Esophagus muscularis mucosa (tissue), 4 donors: ENCODE measurements at regions not wholly inside any gene's neighbourhood (a gene's known extent, or its start where the extent isn't known, plus 50 kb on each side); places are given as distances from the start of the nearest gene placed in this dataset.

Experiments
- DNase-seq: peaks from one replicate; pipeline ENCODE4 v3.0.0-alpha.2; 2017; ENCODE audit errors: extremely low spot score
- H3K27ac ChIP-seq, 4 donors: fragments of 200-600 bp; sonication (generic); replicated peaks in 1 of 4; 1 replicate in 3 of 4; 2 replicates in 1 of 4; pipeline ENCODE4 v1.5.1; 2016 to 2019; ENCODE audit warnings: mild to moderate bottlenecking in 1 of 4
- H3K27me3 ChIP-seq, 4 donors: fragments of 200-600 bp; sonication (generic); one replicate each; pipeline versions ENCODE4 v1.5.1 to v1.6.0; 2016 to 2019
- H3K36me3 ChIP-seq, 4 donors: fragments of 200-600 bp; sonication (generic); one replicate each; pipeline ENCODE4 v1.5.1; 2016 to 2019
- H3K4me1 ChIP-seq, 4 donors: fragments of 200-600 bp; sonication (generic); one replicate each; pipeline ENCODE4 v1.5.1; 2016 to 2019
- H3K4me3 ChIP-seq, 4 donors: fragments of 200-600 bp; sonication (generic); 1 replicate in 2 of 4; 2 replicates in 2 of 4; pipeline ENCODE4 v1.5.1; 2016 to 2019; ENCODE audit warnings: mild to moderate bottlenecking in 4 of 4, moderate library complexity in 1 of 4
- H3K9me3 ChIP-seq, 4 donors: fragments of 200-600 bp; sonication (generic); 1 replicate in 3 of 4; 2 replicates in 1 of 4; pipeline ENCODE4 v1.5.1; 2016 to 2019
- EP300 ChIP-seq: sonication (generic); formaldehyde crosslinking; IDR thresholded peaks from one replicate; pipeline ENCODE4 v1.6.1; 2017; ENCODE audit warnings: antibody characterized with exemption
- POLR2A ChIP-seq: fragments of 450-650 bp; IDR thresholded peaks from one replicate; pipeline ENCODE4 v1.6.1; 2017; ENCODE audit warnings: antibody characterized with exemption, moderate library complexity, mild to moderate bottlenecking, low read depth
- POLR2AphosphoS5 ChIP-seq, 2 donors: sonication (generic); formaldehyde crosslinking; IDR thresholded peaks; one replicate each; pipeline ENCODE4 v1.6.1; 2017; ENCODE audit warnings: antibody characterized with exemption in 2 of 2
- WGBS: methylation state at CpG from one replicate; pipeline ENCODE4 v1.1.5; 2018; 5-methylcytosine and 5-hydroxymethylcytosine counted together
- intact Hi-C: fragments of 100-400 bp; cut with DNase I; formaldehyde crosslinking; loops from one replicate; pipeline ENCODE4 v1.15.1; 2023
- TF ChIP-seq, protein P1 (sequence below), 3 experiments: fragments of 200-600 bp in 2 of 3; fragments of 450-650 bp in 1 of 3; sonication (generic) in 2 of 3; IDR thresholded peaks; one replicate each; pipeline ENCODE4 v1.5.1; 2017 to 2019; ENCODE audit warnings: antibody characterized with exemption in 3 of 3, mild to moderate bottlenecking in 2 of 3, moderate library complexity in 1 of 3

DNA sequence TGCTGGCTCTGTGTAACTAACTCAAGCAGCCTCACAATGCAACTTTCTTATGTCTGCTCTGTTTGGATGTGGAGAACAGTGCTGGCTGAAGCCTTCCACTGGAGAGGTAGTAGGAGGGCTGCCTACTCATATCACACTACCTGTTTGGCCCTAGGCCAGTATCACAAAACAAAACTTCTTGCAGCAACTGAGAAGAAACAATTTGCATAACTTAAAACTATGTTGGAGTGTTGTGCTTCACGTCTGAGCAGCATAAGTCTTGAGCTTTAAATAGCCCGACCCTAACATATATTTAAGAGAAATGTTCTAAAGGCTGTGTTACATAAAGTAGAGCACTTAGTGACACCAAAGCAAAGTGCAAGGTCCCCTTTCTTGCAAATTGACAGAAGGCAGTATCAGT lies 204.9 kb upstream of the ACVR2A start:
- Histone ChIP-seq H3K9me3 (no peaks in the 10 kb centered on the region), H3K4me3 (no peak overlapping the region), H3K27me3 (no peaks in the 10 kb centered on the region), H3K36me3 (no peaks in the 10 kb centered on the region), H3K4me1 (peaks cover 3 to 23% (median 18%) of the 10 kb centered on the region in 4 donors), H3K27ac (no peak overlapping the region)
- DNase-seq = no peak
- 80% methylated on average over 2 of the region's 2 CpGs for WGBS
- intact Hi-C loops = no loop called here
- TF ChIP-seq EP300 (no peak), POLR2A (no peak), POLR2AphosphoS5 (IDR thresholded peaks at IDR 0.05) (no peak)
- TF ChIP-seq, protein P1, sequence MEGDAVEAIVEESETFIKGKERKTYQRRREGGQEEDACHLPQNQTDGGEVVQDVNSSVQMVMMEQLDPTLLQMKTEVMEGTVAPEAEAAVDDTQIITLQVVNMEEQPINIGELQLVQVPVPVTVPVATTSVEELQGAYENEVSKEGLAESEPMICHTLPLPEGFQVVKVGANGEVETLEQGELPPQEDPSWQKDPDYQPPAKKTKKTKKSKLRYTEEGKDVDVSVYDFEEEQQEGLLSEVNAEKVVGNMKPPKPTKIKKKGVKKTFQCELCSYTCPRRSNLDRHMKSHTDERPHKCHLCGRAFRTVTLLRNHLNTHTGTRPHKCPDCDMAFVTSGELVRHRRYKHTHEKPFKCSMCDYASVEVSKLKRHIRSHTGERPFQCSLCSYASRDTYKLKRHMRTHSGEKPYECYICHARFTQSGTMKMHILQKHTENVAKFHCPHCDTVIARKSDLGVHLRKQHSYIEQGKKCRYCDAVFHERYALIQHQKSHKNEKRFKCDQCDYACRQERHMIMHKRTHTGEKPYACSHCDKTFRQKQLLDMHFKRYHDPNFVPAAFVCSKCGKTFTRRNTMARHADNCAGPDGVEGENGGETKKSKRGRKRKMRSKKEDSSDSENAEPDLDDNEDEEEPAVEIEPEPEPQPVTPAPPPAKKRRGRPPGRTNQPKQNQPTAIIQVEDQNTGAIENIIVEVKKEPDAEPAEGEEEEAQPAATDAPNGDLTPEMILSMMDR (IDR thresholded peaks at IDR 0.05) = no peak

DNA sequence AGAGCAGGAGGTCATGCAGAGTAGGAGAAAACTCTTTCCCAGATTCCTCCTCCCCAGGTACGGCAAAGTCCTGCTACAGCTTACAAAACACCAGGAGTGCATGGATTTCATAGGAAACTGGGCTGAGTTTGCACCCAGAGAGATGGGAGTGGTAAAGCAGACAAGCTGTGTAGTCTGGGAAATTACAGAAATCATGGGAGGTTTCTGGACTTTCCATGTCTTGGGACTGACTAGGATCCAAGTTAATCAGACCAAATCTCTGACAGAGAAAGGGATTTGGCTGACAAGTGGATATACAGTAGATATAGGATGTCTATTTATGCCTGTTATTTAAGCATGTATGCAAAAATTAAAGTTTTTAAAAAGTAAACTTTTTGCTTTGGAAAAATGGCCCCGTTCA lies 205.4 kb upstream of the ACVR2A start:
- Histone ChIP-seq H3K36me3 (no peaks in the 10 kb centered on the region), H3K27ac (no peak overlapping the region), H3K9me3 (no peaks in the 10 kb centered on the region), H3K27me3 (no peaks in the 10 kb centered on the region), H3K4me3 (no peak overlapping the region), H3K4me1 (peaks cover 3 to 23% (median 18%) of the 10 kb centered on the region in 4 donors)
- intact Hi-C loops = no loop called here
- DNase-seq = no peak
- 86% methylated on average over 2 of the region's 2 CpGs for WGBS
- TF ChIP-seq, protein P1 (IDR thresholded peaks at IDR 0.05) = no peak
- no peak for TF ChIP-seq POLR2A
- TF ChIP-seq EP300 = no peak
- no peak for TF ChIP-seq POLR2AphosphoS5 (IDR thresholded peaks at IDR 0.05)

DNA sequence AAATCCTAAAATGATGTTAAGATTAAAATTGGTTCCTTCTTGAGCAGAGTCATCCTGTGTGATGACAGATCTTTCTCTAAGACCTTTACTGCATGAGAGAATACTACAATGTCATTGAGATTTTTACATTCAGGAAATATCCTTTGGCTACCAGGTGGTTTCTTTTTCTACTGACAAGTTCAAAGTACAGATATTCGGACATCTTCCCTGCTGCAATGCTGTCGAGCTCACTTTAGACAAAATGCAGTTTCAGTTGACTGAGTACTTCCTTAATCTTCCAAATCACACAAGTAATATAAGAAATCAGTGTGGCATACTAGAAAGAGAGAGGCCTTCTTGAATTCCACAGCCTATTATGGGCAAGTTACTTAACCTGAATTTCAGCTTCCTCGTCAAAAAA lies 207.9 kb upstream of the ACVR2A start:
- H3K27me3 ChIP-seq = no peaks in the 10 kb centered on the region
- H3K27ac ChIP-seq = peak overlapping the region in 1 of 4 donors; percentile 15
- peaks cover 3 to 23% (median 18%) of the 10 kb centered on the region in 4 donors for H3K4me1 ChIP-seq
- H3K9me3 ChIP-seq = no peaks in the 10 kb centered on the region
- no peaks in the 10 kb centered on the region for H3K36me3 ChIP-seq
- no peak for TF ChIP-seq POLR2AphosphoS5 (IDR thresholded peaks at IDR 0.05)
- TF ChIP-seq POLR2A = no peak
- TF ChIP-seq, protein P1 (IDR thresholded peaks at IDR 0.05) = no peak
- intact Hi-C loops = no loop called here
- 35% methylated on average over 3 of the region's 3 CpGs for WGBS
- H3K4me3 ChIP-seq = no peak overlapping the region
- DNase-seq = no peak

DNA sequence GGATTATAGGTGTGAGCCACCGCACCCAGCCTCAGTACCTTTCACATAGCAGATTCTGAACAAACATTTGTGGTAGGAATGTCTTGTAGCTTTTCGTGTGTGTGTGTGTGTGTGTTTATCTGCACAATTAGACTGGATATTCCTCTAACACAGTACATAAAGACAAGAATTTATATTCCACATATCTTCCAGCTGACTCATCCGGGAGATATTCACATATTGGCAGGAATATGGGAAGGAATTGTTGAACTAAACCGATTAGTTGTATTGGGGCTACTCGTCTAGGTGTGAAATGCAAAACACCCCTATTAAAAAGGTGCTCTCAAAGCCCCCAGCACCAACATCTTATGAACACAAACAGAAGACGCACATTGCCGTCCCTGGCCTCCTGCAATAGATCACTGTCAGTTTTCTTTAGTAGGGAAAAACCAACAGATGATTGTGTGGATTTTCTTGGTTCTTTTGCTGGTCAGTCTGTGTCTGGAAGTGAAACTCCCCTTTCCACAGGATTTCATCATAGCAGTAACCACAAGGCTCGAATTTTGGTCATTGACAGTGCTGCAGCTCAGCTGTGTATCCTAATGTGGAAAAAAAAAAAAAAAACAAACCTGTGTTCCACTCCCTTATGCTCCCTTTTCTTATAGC lies 208.5 kb upstream of the ACVR2A start:
- intact Hi-C loops = no loop called here
- 29% methylated on average over 8 of the region's 8 CpGs for WGBS
- no peak overlapping the region for H3K4me3 ChIP-seq
- no peaks in the 10 kb centered on the region for H3K27me3 ChIP-seq
- no peak overlapping the region for H3K27ac ChIP-seq
- no peak for TF ChIP-seq POLR2A
- peak in 1 of 2 donors; percentile 11 for TF ChIP-seq POLR2AphosphoS5 (IDR thresholded peaks at IDR 0.05)
- TF ChIP-seq, protein P1 (IDR thresholded peaks at IDR 0.05) = no peak
- H3K9me3 ChIP-seq = no peaks in the 10 kb centered on the region
- peaks cover 3 to 23% (median 18%) of the 10 kb centered on the region in 4 donors for H3K4me1 ChIP-seq
- DNase-seq = no peak
- H3K36me3 ChIP-seq = no peaks in the 10 kb centered on the region

DNA sequence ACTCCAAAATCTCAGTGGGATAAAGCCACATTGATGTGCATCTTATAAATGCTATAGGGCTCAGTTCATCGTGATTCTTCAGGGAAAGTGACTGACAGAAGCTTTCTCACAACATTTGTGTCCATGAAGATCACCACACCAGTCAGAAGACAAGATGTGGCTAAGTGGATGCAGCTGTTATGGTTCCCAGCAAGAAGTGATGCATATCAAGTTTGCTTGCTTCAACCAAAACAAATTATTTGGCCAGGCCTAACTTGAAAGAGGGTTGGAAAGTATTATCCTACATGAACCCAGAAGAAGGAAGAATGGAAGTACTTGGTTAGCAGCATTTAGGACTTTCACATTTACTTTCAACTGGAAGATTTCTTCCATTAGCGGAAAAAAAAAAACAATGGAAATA lies 210.0 kb upstream of the ACVR2A start:
- no peak overlapping the region for H3K4me3 ChIP-seq
- intact Hi-C loops = loop anchor here (5.0 kb wide), 1 partner anchor 728 kb away; no protein-coding TSS in a partner anchor
- 92% methylated on average over 2 of the region's 2 CpGs for WGBS

More for the DNA sequence above, 210.0 kb upstream of the ACVR2A start:
- Histone ChIP-seq H3K27me3 (no peaks in the 10 kb centered on the region), H3K36me3 (no peaks in the 10 kb centered on the region), H3K4me1 (peaks cover 3 to 29% (median 22%) of the 10 kb centered on the region in 4 donors), H3K9me3 (no peaks in the 10 kb centered on the region), H3K27ac (no peak overlapping the region)
- DNase-seq = no peak
- TF ChIP-seq POLR2A = no peak
- TF ChIP-seq, protein P1 (IDR thresholded peaks at IDR 0.05) = no peak
- TF ChIP-seq POLR2AphosphoS5 (IDR thresholded peaks at IDR 0.05) = no peak
- TF ChIP-seq EP300 = no peak
